ENCODE measurements at regions not wholly inside any gene's neighbourhood (a gene's known extent, or its start where the extent isn't known, plus 50 kb on each side); places are given as distances from the start of the nearest gene placed in this dataset.

- H3K4me3 ChIP-seq (ENCODE audit: low read depth, low read length), result no peak overlapping the region
- no peak for DNase-seq (ENCODE audit: low read depth)
- TF ChIP-seq POLR2A (IDR thresholded peaks at IDR 0.05; ENCODE audit: extremely low read depth, insufficient read length), result no peak
- no peak for TF ChIP-seq CTCF (IDR thresholded peaks at IDR 0.05; ENCODE audit: low read depth, low read length)
Measured at GRCh38 chr4:121564840-121565375, 131.9 kb downstream of the ANXA5 start.

GRCh38 chr4:121562811-121563210 lies 134.0 kb downstream of the ANXA5 start:
- no peak for DNase-seq (ENCODE audit: low read depth)
- H3K4me3 ChIP-seq (ENCODE audit: low read depth, low read length), result no peak overlapping the region
- TF ChIP-seq MYC (IDR thresholded peaks at IDR 0.05; ENCODE audit: low read depth, low read length) (no peak), POLR2A (IDR thresholded peaks at IDR 0.05; ENCODE audit: extremely low read depth, insufficient read length) (no peak), CTCF (IDR thresholded peaks at IDR 0.05; ENCODE audit: low read depth, low read length) (no peak), MAX (IDR thresholded peaks at IDR 0.05; ENCODE audit: low read depth, low read length) (no peak)

GRCh38 chr4:121555315-121556107 lies 141.3 kb downstream of the ANXA5 start:
- TF ChIP-seq POLR2A (IDR thresholded peaks at IDR 0.05; ENCODE audit: extremely low read depth, insufficient read length) (no peak), MYC (IDR thresholded peaks at IDR 0.05; ENCODE audit: low read depth, low read length) (no peak), CTCF (IDR thresholded peaks at IDR 0.05; ENCODE audit: low read depth, low read length) (no peak), MAX (IDR thresholded peaks at IDR 0.05; ENCODE audit: low read depth, low read length) (no peak)
- no peak overlapping the region for H3K4me3 ChIP-seq (ENCODE audit: low read depth, low read length)
- no peak for DNase-seq (ENCODE audit: low read depth)

- no peak for DNase-seq (ENCODE audit: low read depth)
Measured at GRCh38 chr4:121554382-121554781, 142.4 kb downstream of the ANXA5 start.

GRCh38 chr4:121551881-121552280 lies 144.9 kb downstream of the ANXA5 start:
- no peak for DNase-seq (ENCODE audit: low read depth)
- no peak overlapping the region for H3K4me3 ChIP-seq (ENCODE audit: low read depth, low read length)
- TF ChIP-seq CTCF (IDR thresholded peaks at IDR 0.05; ENCODE audit: low read depth, low read length) (no peak), POLR2A (IDR thresholded peaks at IDR 0.05; ENCODE audit: extremely low read depth, insufficient read length) (no peak), MAX (IDR thresholded peaks at IDR 0.05; ENCODE audit: low read depth, low read length) (no peak), MYC (IDR thresholded peaks at IDR 0.05; ENCODE audit: low read depth, low read length) (no peak)

More at GRCh38 chr4:121554382-121554781, 142.4 kb downstream of the ANXA5 start:
- H3K4me3 ChIP-seq (ENCODE audit: low read depth, low read length), result no peak overlapping the region
- no peak for TF ChIP-seq POLR2A (IDR thresholded peaks at IDR 0.05; ENCODE audit: extremely low read depth, insufficient read length)
- TF ChIP-seq MAX (IDR thresholded peaks at IDR 0.05; ENCODE audit: low read depth, low read length), result no peak
- TF ChIP-seq CTCF (IDR thresholded peaks at IDR 0.05; ENCODE audit: low read depth, low read length), result no peak
- TF ChIP-seq MYC (IDR thresholded peaks at IDR 0.05; ENCODE audit: low read depth, low read length), result no peak

All from NB4 (cell line).